Superior temporal gyrus (tissue), 1 donor: ENCODE measurements at regions not wholly inside any gene's neighbourhood (a gene's known extent, or its start where the extent isn't known, plus 50 kb on each side); places are given as distances from the start of the nearest gene placed in this dataset.
"Not testable (repeated sequence)": the region's sequence is repeated elsewhere in the genome, so short reads cannot be mapped to it uniquely, and the experiment has no call there.

Experiments used
- DNase-seq: peaks from one replicate; pipeline ENCODE4 v3.0.0-alpha.2; 2016; ENCODE audit errors: extremely low spot score

DNA sequence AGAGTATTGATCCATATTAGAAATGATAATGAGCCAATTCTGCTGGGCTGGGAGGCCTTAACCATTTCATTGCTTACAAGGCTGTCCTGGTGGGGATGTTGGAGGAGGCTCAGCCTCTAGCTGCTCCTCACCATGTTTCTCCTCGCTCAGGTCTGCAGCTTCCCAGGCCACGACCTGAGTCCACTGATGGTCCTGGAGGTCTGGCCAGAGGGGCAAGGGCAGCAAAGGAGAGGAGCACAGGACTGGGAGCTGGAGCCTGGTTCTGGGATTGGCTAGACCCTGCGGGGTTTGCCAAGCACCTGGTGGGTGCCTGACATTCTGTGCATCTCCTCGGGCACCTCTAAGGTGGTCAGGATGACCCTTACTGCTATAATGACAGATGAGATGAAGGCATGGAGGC, 92.6 kb downstream of the KIF26A start:
- DNase-seq = no peak

DNA sequence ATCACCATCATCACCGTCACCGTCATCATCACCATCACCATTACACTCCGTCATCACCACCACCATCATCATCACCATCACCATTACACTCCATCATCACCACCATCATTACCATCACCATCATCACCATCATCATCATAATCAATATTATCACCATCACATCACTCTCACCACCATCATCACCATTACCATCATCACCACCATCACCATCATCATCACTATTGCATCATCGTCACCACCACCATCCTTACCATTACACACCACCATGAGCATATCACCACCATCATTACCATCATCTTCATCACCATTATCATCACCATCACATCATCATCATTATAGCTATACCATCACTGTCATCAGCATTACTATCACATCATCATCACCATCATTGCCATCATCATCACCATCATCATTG, 93.7 kb downstream of the KIF26A start:
- DNase-seq = no peak

- DNase-seq = not testable (repeated sequence)
Measured at GRCh38 chr14:104234007-104234786, 95.8 kb downstream of the KIF26A start.

GRCh38 chr14:104235686-104236085, 97.3 kb downstream of the KIF26A start:
- no peak for DNase-seq

- DNase-seq = no peak
Measured at GRCh38 chr14:104237651-104238423, 99.5 kb downstream of the KIF26A start.

- no peak for DNase-seq
Measured at GRCh38 chr14:104238424-104239184, 100.2 kb downstream of the KIF26A start.

DNA sequence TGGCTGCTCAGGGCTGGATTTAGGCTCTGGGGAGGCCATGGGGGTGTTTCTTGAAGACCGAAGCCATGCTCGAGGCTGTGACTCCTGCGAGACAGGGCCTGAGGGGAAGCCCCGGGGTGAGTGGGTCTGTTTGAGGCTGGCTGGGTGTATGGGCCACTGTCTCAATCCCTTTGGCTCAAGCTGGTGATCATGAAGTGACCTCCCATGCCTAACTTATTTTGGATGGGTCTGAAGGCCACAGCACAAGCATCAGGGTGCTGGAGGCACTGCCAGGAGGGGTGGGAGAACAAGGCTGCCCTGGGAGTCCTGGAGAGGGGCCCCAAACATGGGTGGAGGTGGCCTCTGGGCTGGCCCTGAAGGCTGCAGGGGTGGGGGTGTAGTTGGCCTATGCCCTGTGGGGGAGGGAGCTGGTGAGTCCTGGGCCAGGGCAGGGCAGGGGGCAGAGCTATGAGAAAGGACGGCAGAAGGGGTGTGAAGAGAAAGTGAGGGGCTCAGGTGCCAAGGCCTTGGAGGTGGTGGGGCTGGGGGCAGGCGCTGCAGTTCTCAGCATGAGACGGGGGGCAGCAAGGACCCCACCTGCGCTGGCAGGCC, 100.9 kb downstream of the KIF26A start:
- no peak for DNase-seq

DNA sequence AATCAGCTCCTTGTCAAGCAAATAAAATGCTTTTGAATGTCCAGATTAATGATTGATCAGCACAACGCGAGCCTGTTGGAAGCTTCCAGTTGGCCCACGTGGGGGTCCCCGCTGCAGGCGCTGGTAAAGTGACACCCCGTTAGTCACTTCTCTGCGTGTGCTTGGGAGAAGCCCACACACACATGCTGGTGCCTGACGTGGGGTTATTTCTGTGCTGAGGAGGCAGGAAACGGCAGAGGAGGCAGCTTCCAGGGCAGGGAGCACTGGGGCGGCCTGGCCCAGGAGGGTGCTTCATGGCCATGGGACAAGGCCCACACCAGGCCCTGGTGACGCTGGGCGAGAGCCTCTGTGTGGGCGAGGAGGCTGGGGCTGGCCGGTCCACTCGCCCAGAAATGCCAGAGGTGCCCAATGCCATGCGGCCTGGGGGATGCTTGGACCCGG, 101.5 kb downstream of the KIF26A start:
- no peak for DNase-seq

- no peak for DNase-seq
Measured at GRCh38 chr14:104240434-104241157, 102.2 kb downstream of the KIF26A start.

DNA sequence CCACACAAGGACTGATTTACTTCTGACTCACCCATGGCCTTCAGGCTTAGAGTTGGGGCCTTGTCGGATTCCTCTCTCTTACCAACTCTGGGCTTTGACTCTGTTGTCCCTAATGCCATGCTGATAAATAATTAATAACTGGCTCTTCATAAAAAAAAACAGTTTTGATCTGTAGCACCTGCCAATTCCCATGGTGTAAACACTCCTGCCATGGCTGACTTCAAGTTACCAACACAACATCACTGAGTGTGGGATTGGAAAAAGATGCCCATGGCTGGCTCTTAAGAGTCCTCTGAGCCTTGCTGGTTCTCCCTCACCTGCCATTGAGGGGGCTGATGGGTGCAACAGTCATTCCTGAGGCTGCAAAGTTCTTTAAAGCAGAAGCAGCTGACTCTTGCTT, 104.8 kb downstream of the KIF26A start:
- DNase-seq = no peak

DNA sequence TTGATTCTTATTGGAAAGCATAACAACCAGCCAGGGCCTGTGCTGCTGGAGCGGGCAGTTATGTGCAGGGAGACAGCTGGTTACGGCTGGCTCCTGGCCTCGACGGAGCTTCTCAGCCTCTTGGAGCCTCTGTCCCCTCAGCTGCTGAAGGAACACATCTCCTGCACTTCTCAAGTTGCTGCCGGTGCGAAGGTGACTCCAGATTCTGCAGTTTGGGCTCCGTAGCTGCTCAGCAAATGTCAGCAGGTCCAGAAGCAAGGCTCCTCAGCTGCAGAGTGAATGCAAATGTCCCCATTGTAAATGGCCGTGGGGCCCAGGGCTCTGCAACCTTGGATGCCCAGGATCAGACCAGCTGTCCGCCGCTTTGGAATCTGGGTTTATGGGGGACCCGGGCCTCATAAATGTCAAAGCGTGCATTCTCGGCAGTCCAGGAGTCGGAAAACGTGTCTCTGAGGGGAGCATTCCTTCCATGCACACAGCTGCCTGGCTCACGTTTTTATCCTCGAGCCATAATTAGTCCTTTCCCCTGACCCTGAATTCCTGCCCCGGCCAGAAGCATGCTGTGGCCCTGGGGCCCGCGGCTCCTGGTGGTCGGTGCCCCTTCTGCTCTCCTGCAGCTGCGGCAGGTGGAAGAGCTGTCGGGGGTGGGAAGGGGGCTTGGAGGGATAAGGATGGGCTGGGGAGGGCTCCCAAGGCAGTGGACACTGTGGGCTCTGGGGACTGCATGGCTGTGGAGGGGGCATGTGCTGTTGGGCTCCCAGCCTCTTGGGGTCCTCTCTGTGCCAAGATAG, 106.0 kb downstream of the KIF26A start:
- DNase-seq = no peak

DNA sequence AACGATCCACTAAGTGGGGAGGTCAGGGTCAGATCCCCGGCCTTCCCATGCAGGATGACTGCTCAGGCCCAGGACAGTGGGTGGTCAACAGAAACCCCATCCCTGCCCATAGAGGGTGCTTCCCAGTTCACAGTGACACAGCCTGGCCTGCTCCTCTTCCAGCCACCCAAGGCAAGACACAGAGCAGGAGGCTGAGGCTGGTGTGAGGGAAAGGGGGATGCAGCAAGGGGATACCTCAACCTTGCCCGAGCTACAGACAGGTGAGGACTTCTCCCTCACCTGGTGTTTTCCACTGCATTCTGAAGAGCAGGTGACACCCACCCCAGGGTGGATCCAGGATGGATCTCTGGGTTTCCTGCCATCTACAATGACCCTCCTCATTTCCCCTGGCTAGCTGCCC, 106.7 kb downstream of the KIF26A start:
- DNase-seq = no peak

DNA sequence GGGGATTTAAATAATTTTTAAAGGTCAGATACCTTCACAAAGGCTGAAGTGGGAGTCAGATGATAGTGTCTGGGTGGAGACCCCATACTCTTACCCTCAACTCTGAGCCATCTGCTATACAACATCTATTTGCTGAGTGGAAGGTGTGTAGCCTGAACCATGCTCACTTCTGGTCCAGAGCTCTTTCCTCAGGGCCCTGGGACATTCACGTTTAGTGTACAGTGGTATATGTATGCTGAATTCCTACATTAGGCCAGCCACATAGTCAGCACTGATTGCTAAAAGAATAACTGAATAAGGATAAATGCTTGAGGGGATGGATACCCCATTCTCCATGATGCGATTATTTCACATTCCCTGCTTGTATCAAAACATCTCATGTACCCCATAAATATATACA, 107.3 kb downstream of the KIF26A start:
- DNase-seq = no peak

- no peak for DNase-seq
Measured at GRCh38 chr14:104246401-104247335, 108.3 kb downstream of the KIF26A start.

- no peak for DNase-seq
Measured at GRCh38 chr14:104247336-104248202, 109.2 kb downstream of the KIF26A start.

DNA sequence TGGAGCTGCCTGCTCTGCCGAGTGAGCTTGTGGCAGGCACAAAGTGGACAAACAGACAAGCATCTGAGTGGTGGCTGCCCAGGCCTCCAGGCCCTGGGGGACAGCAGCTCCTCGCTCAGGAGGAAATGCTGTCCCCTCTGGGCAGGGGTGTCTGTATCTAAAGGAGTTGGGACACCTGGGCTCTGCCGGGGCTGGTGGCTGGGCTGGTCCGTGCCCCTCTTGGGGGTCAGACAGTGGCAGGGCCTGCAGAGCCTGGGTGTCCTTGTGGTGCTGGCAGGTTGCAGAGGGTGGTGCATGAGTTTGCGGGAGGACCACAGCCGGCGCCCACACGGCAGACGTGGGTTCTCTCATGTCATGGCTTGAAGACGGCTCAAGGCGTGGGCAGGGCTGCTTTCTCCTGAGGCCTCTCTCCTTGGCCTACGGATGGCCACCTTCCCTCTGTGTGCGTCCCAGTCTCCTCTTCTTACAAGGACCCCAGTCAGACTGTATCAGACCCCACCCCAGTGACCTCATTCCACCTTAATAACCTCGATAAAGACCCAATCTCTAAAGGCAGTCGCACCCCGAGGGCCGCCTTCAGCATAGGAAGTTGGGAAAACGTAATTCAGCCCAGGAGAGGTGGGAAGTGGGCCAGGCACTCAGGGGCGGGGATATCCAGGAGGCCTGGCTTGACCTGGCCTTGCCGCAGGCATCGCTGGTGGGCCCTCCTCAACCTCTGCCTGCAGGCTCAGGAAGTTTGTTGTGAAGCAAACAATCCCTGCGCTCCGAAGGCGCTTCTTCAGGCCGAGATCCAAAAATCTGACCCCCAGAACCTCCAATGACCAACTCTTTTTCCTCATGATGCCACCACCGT, 110.0 kb downstream of the KIF26A start:
- no peak for DNase-seq

- DNase-seq = no peak
Measured at GRCh38 chr14:104249089-104249488, 110.7 kb downstream of the KIF26A start.
